ENCODE measurements at regions not wholly inside any gene's neighbourhood (a gene's known extent, or its start where the extent isn't known, plus 50 kb on each side); places are given as distances from the start of the nearest gene placed in this dataset.
"Not testable (repeated sequence)": the region's sequence is repeated elsewhere in the genome, so short reads cannot be mapped to it uniquely, and the experiment has no call there.

- Histone ChIP-seq H3K9me3 (ENCODE audit: control insufficient read depth in 5 of 5, low read length in 5 of 5) (peaks cover 0 to 10% (median 0%) of the 10 kb centered on the region in 5 donors), H3K4me1 (ENCODE audit: control insufficient read depth in 5 of 5, insufficient read depth in 5 of 5, low read length in 5 of 5) (no peaks in the 10 kb centered on the region), H3K9ac (ENCODE audit: low read length in 5 of 5) (no peak overlapping the region), H3K27me3 (ENCODE audit: control insufficient read depth in 5 of 5, insufficient read depth in 4 of 5, low read length in 5 of 5) (no peaks in the 10 kb centered on the region), H3K27ac (ENCODE audit: low read depth, low read length) (no peak overlapping the region), H3K36me3 (ENCODE audit: control insufficient read depth in 5 of 5, insufficient read depth in 5 of 5, low read length in 5 of 5) (no peaks in the 10 kb centered on the region), H3K4me3 (ENCODE audit: low read depth in 1 of 5, low read length in 5 of 5) (no peak overlapping the region)
These were observed 857.0 kb upstream of the SPRY2 start for GRCh38 chr13:81197966-81198365.

- Histone ChIP-seq H3K4me3 (ENCODE audit: low read depth in 1 of 5, low read length in 5 of 5) (no peak overlapping the region), H3K4me1 (ENCODE audit: control insufficient read depth in 5 of 5, insufficient read depth in 5 of 5, low read length in 5 of 5) (no peaks in the 10 kb centered on the region), H3K36me3 (ENCODE audit: control insufficient read depth in 5 of 5, insufficient read depth in 5 of 5, low read length in 5 of 5) (no peaks in the 10 kb centered on the region), H3K9me3 (ENCODE audit: control insufficient read depth in 5 of 5, low read length in 5 of 5) (peaks cover 0 to 10% (median 0%) of the 10 kb centered on the region in 5 donors), H3K27ac (ENCODE audit: low read depth, low read length) (no peak overlapping the region), H3K9ac (ENCODE audit: low read length in 5 of 5) (no peak overlapping the region), H3K27me3 (ENCODE audit: control insufficient read depth in 5 of 5, insufficient read depth in 4 of 5, low read length in 5 of 5) (no peaks in the 10 kb centered on the region)
These were observed 856.6 kb upstream of the SPRY2 start for GRCh38 chr13:81197483-81197882.

- no peak overlapping the region for H3K27ac ChIP-seq (ENCODE audit: low read depth, low read length)
- H3K9ac ChIP-seq (ENCODE audit: low read length in 5 of 5) = no peak overlapping the region
- no peaks in the 10 kb centered on the region for H3K4me1 ChIP-seq (ENCODE audit: control insufficient read depth in 5 of 5, insufficient read depth in 5 of 5, low read length in 5 of 5)
- H3K27me3 ChIP-seq (ENCODE audit: control insufficient read depth in 5 of 5, insufficient read depth in 4 of 5, low read length in 5 of 5) = no peaks in the 10 kb centered on the region
- no peak overlapping the region for H3K4me3 ChIP-seq (ENCODE audit: low read depth in 1 of 5, low read length in 5 of 5)
- peaks cover 0 to 10% (median 0%) of the 10 kb centered on the region in 5 donors for H3K9me3 ChIP-seq (ENCODE audit: control insufficient read depth in 5 of 5, low read length in 5 of 5)
- H3K36me3 ChIP-seq (ENCODE audit: control insufficient read depth in 5 of 5, insufficient read depth in 5 of 5, low read length in 5 of 5) = no peaks in the 10 kb centered on the region
These were observed 853.4 kb upstream of the SPRY2 start for GRCh38 chr13:81194362-81194761.

- no peaks in the 10 kb centered on the region for H3K9me3 ChIP-seq (ENCODE audit: control insufficient read depth in 5 of 5, low read length in 5 of 5)
- no peaks in the 10 kb centered on the region for H3K27me3 ChIP-seq (ENCODE audit: control insufficient read depth in 5 of 5, insufficient read depth in 4 of 5, low read length in 5 of 5)
- H3K4me3 ChIP-seq (ENCODE audit: low read depth in 1 of 5, low read length in 5 of 5) = no peak overlapping the region
- H3K27ac ChIP-seq (ENCODE audit: low read depth, low read length) = no peak overlapping the region
- no peaks in the 10 kb centered on the region for H3K36me3 ChIP-seq (ENCODE audit: control insufficient read depth in 5 of 5, insufficient read depth in 5 of 5, low read length in 5 of 5)
- no peak overlapping the region for H3K9ac ChIP-seq (ENCODE audit: low read length in 5 of 5)
- no peaks in the 10 kb centered on the region for H3K4me1 ChIP-seq (ENCODE audit: control insufficient read depth in 5 of 5, insufficient read depth in 5 of 5, low read length in 5 of 5)
These were observed 843.8 kb upstream of the SPRY2 start for GRCh38 chr13:81184556-81185265.

- Histone ChIP-seq H3K9ac (ENCODE audit: low read length in 5 of 5) (no peak overlapping the region), H3K27ac (ENCODE audit: low read depth, low read length) (no peak overlapping the region), H3K4me1 (ENCODE audit: control insufficient read depth in 5 of 5, insufficient read depth in 5 of 5, low read length in 5 of 5) (no peaks in the 10 kb centered on the region), H3K4me3 (ENCODE audit: low read depth in 1 of 5, low read length in 5 of 5) (no peak overlapping the region), H3K36me3 (ENCODE audit: control insufficient read depth in 5 of 5, insufficient read depth in 5 of 5, low read length in 5 of 5) (no peaks in the 10 kb centered on the region), H3K27me3 (ENCODE audit: control insufficient read depth in 5 of 5, insufficient read depth in 4 of 5, low read length in 5 of 5) (no peaks in the 10 kb centered on the region), H3K9me3 (ENCODE audit: control insufficient read depth in 5 of 5, low read length in 5 of 5) (no peaks in the 10 kb centered on the region)
These were observed 831.7 kb upstream of the SPRY2 start for GRCh38 chr13:81172603-81173002.

GRCh38 chr13:81171065-81171647 lies 830.2 kb upstream of the SPRY2 start:
- Histone ChIP-seq H3K27me3 (ENCODE audit: control insufficient read depth in 5 of 5, insufficient read depth in 4 of 5, low read length in 5 of 5) (no peaks in the 10 kb centered on the region), H3K4me1 (ENCODE audit: control insufficient read depth in 5 of 5, insufficient read depth in 5 of 5, low read length in 5 of 5) (no peaks in the 10 kb centered on the region), H3K27ac (ENCODE audit: low read depth, low read length) (no peak overlapping the region), H3K4me3 (ENCODE audit: low read depth in 1 of 5, low read length in 5 of 5) (no peak overlapping the region), H3K9ac (ENCODE audit: low read length in 5 of 5) (no peak overlapping the region), H3K9me3 (ENCODE audit: control insufficient read depth in 5 of 5, low read length in 5 of 5) (no peaks in the 10 kb centered on the region), H3K36me3 (ENCODE audit: control insufficient read depth in 5 of 5, insufficient read depth in 5 of 5, low read length in 5 of 5) (no peaks in the 10 kb centered on the region)

GRCh38 chr13:81163823-81164222 lies 822.9 kb upstream of the SPRY2 start:
- H3K36me3 ChIP-seq (ENCODE audit: control insufficient read depth in 5 of 5, insufficient read depth in 5 of 5, low read length in 5 of 5); H3K9me3 ChIP-seq (ENCODE audit: control insufficient read depth in 5 of 5, low read length in 5 of 5); H3K4me3 ChIP-seq (ENCODE audit: low read depth in 1 of 5, low read length in 5 of 5); H3K9ac ChIP-seq (ENCODE audit: low read length in 5 of 5); H3K27ac ChIP-seq (ENCODE audit: low read depth, low read length); H3K27me3 ChIP-seq (ENCODE audit: control insufficient read depth in 5 of 5, insufficient read depth in 4 of 5, low read length in 5 of 5); H3K4me1 ChIP-seq (ENCODE audit: control insufficient read depth in 5 of 5, insufficient read depth in 5 of 5, low read length in 5 of 5): not testable (repeated sequence)

GRCh38 chr13:81153478-81153877 lies 812.6 kb upstream of the SPRY2 start:
- Histone ChIP-seq H3K27ac (ENCODE audit: low read depth, low read length) (no peak overlapping the region), H3K4me3 (ENCODE audit: low read depth in 1 of 5, low read length in 5 of 5) (no peak overlapping the region), H3K9me3 (ENCODE audit: control insufficient read depth in 5 of 5, low read length in 5 of 5) (no peaks in the 10 kb centered on the region), H3K9ac (ENCODE audit: low read length in 5 of 5) (no peak overlapping the region), H3K27me3 (ENCODE audit: control insufficient read depth in 5 of 5, insufficient read depth in 4 of 5, low read length in 5 of 5) (no peaks in the 10 kb centered on the region), H3K36me3 (ENCODE audit: control insufficient read depth in 5 of 5, insufficient read depth in 5 of 5, low read length in 5 of 5) (no peaks in the 10 kb centered on the region), H3K4me1 (ENCODE audit: control insufficient read depth in 5 of 5, insufficient read depth in 5 of 5, low read length in 5 of 5) (no peaks in the 10 kb centered on the region)

- Histone ChIP-seq H3K9me3 (ENCODE audit: control insufficient read depth in 5 of 5, low read length in 5 of 5) (no peaks in the 10 kb centered on the region), H3K27ac (ENCODE audit: low read depth, low read length) (no peak overlapping the region), H3K4me3 (ENCODE audit: low read depth in 1 of 5, low read length in 5 of 5) (no peak overlapping the region), H3K9ac (ENCODE audit: low read length in 5 of 5) (no peak overlapping the region), H3K4me1 (ENCODE audit: control insufficient read depth in 5 of 5, insufficient read depth in 5 of 5, low read length in 5 of 5) (no peaks in the 10 kb centered on the region), H3K27me3 (ENCODE audit: control insufficient read depth in 5 of 5, insufficient read depth in 4 of 5, low read length in 5 of 5) (no peaks in the 10 kb centered on the region), H3K36me3 (ENCODE audit: control insufficient read depth in 5 of 5, insufficient read depth in 5 of 5, low read length in 5 of 5) (no peaks in the 10 kb centered on the region)
These were observed 807.9 kb upstream of the SPRY2 start for GRCh38 chr13:81148822-81149221.

GRCh38 chr13:81146576-81146975 lies 805.6 kb upstream of the SPRY2 start:
- not testable (repeated sequence) for H3K27me3 ChIP-seq (ENCODE audit: control insufficient read depth in 5 of 5, insufficient read depth in 4 of 5, low read length in 5 of 5); H3K4me3 ChIP-seq (ENCODE audit: low read depth in 1 of 5, low read length in 5 of 5); H3K27ac ChIP-seq (ENCODE audit: low read depth, low read length); H3K4me1 ChIP-seq (ENCODE audit: control insufficient read depth in 5 of 5, insufficient read depth in 5 of 5, low read length in 5 of 5); H3K9me3 ChIP-seq (ENCODE audit: control insufficient read depth in 5 of 5, low read length in 5 of 5); H3K9ac ChIP-seq (ENCODE audit: low read length in 5 of 5); H3K36me3 ChIP-seq (ENCODE audit: control insufficient read depth in 5 of 5, insufficient read depth in 5 of 5, low read length in 5 of 5)
